GM18870 (cell line): ENCODE measurements at regions not wholly inside any gene's neighbourhood (a gene's known extent, or its start where the extent isn't known, plus 50 kb on each side); places are given as distances from the start of the nearest gene placed in this dataset.

Source experiments
- ATAC-seq: cut with Tn5 transposase; IDR thresholded peaks from one replicate; pipeline ENCODE4 v1.9.1; 2021; ENCODE audit warnings: moderate library complexity; ENCODE audit not compliant: unreplicated experiment

DNA sequence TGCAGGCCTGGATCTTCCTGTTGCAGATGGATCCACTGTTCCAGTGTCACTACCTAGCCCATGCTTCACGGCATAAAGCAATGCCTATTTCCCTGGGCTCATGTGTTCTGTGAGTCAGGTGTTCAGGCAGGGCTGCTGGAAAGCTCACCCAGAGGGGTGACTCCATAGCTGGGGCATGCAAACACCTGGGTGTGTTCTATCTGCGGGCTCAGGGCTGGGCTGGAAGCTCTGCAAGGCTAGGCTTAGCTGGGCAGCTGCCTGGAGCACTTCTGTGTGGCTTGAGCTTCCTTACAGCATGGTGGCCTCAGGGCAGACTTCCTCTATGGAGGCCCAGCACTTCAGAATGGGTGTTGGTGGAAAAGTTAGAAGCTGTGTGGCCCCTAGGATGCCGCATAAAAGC, 139.9 kb downstream of the GADD45G start:
- no peak for ATAC-seq

DNA sequence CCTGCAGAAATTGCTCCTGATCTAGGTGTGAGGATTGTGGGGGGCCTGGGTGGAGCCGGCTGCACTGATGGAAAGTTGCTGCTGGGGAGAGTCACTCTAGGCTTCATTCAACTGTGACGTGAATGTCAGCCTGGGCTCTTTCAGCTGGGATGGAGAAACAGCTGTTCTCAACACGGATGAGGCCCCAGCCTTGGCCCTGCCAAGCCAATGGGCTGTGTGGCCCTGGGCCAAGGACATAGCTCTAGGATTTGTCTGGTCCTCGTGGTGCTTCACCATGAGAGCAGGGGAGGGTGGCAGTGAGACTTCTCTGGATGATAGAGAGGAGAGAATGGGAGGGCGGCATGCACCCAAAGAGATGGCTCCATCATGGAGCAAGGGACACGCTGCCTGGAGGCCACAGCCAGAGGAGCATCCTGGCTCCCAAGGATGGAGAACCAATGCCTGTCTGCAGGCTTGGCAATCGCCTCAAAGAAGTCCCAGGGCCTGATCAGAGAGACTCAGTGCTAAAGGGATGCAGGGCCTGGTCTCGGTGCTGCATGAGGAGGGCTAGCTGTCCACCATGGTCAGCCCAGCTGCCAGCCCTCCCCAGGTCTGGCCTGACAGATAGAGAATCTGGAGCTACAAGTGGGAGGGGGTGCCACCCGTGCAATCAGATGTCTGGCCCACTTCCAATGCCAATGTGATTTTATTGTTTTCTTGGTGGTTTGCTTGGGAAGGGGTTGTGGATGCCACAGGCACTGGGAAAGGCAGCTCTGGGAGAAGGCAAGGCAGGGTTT, 141.0 kb downstream of the GADD45G start:
- no peak for ATAC-seq

DNA sequence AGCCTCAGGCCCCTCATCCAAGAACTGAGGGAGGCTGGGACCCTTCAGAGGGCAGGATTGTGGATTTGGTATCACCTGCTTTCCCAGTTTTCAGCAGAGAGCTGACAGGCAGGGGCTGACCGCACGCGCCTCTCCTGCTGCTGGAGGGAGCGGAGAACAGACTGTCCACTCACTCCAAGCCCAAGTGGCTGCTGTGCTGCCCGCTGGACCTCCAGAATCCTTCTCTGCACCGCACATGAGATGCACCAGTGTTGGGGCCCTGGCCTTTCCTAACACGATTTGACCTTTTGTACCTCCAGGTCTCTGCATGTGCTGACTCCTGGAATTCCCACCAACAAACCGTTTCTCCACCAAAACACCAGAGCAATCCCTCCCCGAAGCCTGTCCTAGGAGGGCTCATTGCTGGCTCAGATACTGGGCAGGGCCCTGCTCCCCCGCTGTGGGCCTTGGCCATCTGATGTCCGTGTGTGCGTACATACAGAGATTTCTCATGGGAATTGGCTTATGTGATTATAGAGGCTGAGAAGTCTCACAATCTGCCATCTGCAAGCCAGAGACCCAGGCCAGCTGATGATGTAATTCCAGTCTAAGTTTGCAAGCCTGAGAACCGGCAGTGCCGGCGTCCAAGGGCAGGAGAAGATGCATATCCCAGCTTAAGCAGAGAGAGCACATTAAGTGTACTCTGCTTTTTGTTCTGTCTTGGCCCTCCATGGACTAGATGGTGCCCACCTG, 141.7 kb downstream of the GADD45G start:
- ATAC-seq, result no peak

DNA sequence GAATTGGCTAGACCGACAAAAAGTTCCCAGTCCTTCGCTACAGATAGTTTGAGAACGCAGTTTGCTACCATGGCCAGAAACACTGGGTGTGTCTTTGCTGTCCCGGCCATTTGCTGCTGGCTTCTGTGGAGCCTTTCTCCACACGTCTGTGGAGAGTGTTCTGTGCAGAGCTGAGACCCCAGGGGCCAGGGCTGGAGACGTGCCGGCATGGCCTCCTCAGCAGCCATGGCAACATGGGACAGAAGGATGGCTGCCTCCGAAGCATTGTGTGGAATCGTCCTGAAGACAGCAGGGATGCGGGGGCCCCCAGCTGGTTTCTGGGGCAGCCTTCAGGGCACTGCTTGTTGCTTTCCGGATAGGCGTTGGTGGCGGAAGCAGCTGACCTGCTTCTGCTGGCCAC, 142.8 kb downstream of the GADD45G start:
- ATAC-seq, result no peak

DNA sequence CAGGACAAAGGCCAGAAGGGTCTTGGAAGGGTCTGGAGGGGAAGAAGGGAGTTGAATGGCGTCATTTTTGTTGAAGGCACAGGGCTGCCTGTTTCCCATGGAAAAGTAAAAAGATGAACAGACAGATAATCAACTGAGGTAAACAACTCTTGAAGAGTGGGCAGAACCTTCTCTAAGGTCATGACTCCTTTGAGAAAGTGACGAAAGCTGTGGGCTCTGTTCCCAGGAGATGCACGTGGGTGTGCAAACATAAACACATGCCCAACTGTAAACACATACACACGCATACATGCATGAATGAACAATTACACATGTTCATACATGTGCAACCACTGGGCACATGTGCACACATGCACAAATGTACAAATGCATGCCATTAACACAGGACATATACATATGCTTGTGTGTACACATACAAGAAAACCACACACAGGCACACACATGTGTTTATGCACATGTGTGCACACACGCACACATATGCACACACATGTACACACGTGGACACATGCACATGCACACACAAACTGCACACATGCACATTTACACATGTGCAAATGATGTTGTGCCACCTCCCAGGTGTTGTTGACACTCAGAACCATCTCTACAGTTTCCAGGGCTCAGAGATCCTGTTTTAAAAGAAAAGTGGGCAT, 143.3 kb downstream of the GADD45G start:
- ATAC-seq, result no peak

DNA sequence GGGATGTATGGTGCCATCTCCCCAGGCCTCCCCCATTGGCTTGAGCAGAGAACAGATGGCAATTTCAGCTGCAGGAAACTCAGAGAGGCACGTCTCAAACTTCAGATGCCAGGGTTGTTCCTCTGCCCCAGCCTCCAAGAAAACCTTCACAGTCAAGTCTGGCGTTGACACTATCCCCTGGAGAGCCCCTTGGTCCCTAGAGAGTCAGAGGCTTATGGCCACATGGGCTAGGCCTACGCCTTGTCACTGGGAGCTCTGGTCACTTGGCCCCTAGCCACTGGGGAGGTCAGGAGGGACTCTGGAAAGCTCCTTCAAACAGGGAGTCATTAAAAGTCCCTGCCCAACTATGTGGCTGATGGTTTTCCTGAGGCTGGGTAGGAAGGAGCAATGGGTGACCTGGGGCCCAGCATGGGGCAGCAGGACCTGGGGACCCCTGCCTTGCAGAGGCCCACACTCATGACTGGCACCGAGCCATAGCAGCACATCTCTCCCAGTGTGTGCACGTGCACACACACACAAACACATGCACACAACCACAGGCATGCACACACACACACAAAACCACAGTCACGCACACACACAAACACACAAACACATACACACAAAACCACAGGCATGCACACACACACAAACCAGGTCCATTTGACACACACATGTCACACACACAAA, 144.2 kb downstream of the GADD45G start:
- ATAC-seq, result no peak

DNA sequence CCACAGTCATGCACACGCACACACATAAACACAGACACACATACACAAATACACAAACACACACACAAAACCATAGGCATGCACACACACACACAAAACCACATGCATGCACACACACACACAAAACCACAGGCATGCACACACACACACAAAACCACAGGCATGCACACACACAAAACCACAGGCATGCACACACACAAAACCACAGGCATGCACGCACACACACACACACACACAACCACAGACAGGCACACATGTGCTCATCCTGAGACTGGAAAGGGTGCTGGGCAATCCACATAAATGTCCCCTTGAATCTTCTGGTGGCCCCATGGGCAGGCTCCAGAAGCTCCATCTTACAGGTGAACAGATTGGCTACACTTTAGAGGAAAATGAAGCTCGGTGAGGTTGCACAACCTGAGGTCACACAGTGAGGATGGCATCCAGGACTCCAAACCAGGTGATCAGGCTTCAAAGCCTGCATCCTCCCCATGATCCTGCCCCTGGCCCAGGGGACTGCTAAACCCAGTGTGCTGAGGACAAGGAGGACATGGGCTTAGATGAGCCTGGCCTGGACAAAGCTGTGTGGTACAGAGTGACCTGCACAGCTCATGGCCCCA, 144.8 kb downstream of the GADD45G start:
- ATAC-seq, result no peak

DNA sequence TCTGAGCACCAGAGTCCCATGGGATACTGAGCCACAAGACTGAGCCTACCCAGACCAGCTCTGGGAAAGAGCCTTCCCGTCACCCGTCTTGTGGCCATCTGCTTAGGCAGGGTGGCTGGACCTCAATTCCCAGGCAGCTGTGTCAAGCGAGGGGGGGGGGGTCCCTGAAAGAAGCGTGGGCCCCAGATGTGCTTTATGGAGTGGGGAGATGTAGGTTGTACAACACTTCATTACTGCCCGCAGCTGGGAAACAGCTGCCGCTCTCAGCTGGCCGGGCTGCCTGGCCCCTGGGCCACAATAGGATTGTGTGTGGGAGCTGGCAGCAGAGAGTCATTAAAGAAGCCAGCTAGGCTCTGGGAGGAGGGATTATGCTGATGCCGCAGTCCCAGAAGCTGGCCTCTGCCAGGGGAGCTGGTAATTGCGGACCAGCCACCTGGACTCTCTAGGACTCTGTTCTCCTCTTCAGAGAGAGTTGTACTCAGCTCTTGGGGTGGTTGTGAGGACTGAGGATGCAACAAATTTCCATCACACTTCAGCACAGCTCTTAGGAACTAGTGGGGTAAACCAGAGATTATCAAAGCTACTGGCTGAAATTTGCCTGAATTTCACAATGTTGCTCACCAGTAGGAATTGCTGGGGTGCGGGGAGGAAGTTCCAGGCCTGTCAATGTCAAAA, 145.4 kb downstream of the GADD45G start:
- no peak for ATAC-seq

DNA sequence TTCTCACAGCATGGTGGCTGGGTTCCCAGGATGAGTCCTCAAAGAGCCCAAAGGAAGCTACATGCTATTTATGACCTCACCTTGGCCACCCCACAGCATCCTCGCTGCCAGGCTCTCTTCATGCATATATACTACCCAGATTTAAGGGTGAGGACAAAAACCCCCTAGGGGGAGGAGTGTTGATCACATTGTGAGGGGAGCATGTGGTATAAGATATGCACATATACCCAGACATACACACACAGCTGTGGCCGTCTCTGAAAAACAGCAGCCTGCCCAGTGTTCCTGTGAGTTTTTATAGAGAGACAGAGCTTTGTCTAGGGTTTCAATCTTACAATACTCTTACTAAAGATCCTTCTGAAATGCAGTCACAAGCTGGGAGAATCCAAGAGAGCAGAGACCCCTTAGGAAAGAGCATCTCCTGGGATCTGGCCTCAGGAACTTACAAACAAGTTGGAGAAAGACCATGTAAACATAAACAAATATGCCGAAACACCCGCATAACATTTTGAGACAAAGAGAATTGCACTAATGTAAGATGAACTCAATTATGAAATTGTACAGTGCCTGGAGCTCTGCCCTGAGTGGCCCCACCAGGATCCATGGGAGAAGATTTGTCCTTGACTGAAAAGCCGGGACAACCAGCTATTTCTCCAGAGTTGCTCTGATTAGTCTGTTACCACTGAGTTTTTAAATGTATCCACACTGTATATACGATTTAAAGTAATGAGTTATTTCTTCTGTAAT, 146.4 kb downstream of the GADD45G start:
- ATAC-seq, result no peak

DNA sequence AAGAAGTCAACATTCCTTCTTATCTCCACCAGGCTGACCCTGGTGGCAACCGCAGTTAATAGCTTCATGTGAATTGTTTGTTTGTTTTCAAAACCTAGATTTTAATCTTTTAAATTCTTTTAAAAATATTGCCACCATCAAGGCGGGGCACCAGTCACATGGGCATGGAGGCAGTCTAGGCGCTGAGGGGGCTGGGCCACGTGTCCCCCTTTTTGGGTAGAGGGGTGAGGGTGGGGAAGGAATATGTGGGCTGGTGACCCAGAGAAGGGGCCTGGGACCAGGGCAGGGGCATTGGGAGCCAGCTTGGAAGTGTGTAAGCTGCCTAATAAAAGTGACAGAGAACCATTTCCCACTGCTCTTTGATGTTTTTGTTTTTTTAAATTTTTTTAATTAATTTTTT, 147.3 kb downstream of the GADD45G start:
- ATAC-seq, result no peak

DNA sequence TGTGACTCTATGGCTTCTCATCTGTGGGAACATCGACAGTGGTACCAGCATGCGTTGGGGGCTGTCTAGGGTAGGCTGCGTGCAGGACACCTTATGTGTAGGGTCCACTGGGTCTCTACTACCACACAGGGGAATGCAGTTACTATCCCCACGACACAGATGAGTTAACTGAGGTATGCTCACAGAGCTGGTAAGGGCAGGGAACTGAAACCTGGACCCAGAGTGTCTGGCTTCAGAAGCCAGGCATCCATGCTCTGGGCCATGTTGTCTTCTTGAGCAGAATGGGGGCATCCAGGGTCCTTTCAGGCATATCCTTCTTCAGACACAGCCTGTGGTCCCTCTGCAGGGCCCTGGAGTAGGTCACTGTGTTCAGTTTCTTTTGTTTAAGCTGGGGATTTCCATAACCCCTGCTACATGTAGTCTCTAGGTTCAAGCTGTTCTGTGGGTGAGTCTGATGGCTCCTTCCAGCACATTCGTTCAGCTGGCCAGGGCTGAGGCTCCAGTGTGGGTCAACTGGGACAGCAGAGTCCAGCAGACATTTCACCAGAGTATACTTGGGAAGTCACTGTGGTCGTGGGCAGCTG, 148.8 kb downstream of the GADD45G start:
- no peak for ATAC-seq

DNA sequence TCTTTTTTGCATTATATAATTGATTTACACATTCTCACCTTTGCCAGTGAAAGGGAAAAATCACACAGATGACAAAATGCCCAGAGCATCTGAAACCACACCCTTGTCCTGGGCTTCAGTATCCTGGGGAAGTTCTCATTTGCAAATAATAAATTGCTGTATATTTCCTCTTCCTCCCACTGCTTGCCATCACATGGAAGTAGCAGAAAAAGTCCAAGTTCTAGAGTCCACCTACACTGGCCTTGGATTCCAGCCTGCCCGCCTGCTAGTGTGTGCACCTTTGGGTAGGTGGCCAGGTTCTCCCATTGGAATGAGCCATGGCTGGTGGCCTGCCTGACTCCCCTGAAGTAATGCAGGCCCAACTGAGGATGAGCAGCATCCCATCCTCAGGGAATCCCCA, 149.4 kb downstream of the GADD45G start:
- no peak for ATAC-seq

DNA sequence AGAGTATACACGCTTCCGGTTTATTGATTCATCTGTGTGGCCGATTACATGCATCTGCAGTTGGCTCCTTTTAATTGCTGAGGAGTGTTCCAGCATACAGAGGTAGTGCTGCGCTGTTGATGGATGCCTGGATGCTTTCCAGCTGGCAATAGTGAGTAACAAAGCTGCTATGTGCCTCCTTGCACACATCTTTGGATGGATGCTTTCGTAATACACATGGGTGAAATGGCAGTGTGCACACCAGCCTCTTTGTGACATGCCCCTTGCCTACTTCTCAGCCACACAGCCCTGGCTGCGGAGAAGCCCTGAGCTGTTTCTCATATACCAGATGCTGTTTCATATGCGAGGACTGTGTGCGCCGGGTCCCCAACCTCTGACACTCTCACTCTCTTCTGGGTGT, 151.0 kb downstream of the GADD45G start:
- ATAC-seq, result no peak

DNA sequence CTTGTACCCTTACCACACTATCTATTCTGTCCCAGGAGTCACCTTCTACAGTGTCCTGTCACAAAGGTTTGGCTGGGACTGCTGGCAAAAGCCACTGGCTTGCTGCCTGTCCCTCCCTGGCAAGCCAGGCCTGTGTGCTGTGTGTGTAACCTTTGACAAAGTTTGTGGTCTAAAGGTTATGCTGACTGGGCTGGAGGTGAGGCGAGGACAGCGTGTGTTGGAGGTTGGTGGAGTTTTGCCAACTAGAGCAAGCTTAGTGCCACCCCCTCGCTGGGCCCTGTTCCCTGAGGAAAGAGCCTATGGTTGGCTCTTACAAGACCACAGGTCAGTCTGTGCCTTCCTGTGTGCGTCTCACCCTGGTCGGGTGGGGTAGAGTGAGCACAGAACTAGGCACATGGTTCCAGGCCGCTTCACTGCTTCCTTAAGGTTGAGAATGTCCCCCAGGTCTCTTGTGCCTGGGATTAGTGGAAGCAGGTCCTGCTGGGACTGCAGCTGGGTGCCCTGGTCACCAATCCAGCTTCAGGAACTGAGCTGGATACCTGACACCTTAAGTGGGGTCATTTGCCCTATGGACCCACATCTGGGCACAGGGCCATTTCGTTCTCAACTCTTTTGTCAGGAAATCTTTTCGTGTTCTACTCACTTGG, 152.2 kb downstream of the GADD45G start:
- no peak for ATAC-seq

DNA sequence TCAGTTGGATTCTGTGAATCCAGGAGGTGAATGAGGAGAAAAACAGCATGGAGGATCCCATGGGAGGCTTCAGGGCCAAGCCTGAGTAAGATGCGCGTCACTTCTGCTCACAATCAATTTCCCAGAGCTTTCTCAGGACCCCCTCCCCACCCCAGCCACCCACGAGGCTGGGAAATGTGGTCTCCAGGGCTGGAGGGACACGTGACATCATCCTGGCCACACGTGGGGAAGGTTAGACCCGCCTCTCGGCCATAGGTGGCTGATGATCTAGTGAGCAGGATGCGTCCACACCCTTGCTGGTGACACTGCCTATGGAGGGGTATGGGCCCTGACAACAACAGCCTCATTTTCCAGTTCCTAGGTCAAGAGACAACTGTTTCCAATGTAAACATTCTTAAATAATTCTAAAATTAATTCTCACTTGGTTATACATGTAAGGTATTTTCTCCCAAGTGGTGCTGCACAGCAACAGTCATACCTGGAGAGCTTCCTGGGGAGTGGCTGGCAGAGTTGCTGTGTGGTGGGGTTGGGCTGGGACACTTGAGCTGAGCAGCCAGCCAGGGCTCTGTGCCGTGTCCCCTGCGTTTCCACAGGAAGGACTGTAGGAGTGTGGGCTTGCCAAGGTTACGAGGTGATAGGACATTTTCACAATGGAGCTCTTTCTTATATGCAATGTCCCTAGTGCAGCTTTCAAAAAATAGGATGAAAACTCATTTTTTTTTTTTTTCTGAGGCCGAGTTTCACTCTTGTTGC, 153.1 kb downstream of the GADD45G start:
- no peak for ATAC-seq

DNA sequence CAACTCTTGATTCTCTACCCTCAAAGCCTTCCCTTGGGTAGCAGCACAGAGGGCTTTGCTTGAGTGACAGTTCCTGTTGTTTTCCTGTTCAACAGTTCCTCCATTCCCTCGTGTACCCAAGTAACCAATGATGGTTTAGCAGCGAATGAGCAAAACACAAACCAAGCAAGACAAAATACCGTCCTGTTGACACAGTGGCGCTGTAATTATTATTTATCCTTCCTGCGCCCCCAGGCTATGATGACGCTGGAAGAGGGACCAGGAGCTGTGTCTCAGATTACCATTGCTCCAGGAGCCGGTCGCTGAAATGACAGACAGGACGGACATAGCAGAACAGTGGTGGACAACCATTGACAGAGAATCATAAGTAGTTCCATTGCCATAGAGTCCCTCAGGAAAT, 154.8 kb downstream of the GADD45G start:
- ATAC-seq, result no peak

DNA sequence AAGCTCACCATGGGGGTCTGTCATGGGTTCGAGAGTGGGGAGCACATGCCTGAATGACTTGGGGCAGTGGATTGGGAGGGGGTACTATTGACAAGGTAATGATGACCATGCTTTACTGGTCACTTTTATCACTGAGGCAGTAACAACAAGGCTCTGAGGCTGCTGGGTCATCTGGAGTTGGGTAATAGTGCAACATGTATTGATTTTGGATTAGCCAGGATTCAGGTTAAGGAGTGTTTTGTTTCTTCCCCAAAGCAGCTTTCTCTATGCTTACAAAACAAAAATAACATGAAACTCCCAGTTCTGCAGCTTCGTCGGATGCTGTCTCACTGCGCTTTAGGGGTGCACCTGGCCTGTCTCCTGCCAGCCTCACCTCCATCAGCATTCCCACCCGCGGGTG, 155.3 kb downstream of the GADD45G start:
- ATAC-seq, result no peak

DNA sequence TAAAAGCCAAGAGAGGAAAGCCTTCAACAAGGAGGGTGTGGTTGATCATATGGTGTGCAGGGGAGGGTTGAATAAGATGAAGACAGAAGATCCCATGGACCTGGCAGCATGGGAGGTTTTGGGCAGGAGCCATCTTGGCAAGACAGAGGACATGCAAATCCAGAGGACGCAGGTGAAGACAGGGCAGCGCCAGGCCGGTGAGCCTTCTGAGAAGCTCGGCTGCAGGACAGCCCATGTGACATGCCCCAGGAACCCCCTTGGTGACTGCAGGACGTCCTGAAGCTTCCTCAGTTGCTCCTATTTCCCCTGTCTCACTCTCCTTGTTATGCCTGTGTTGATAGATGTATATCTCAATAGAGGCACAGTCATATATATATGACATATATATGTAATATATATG, 159.4 kb downstream of the GADD45G start:
- no peak for ATAC-seq
